Activated CD4-positive, alpha-beta T cell treated with anti-CD3 and anti-CD28 coated beads, Interleukin-2, amount 50 U/mL, for 48 hours (primary cell): ENCODE measurements at regions not wholly inside any gene's neighbourhood (a gene's known extent, or its start where the extent isn't known, plus 50 kb on each side); places are given as distances from the start of the nearest gene placed in this dataset.

Experiments used
- DNase-seq, 2 experiments: peaks; one replicate each; pipeline ENCODE4 v3.0.0-alpha.2; 2020

- no peak for DNase-seq
Observed at GRCh38 chr1:10914056-10914455, 98.4 kb upstream of the TARDBP start.

GRCh38 chr1:10915594-10915993 lies 96.9 kb upstream of the TARDBP start:
- DNase-seq = no peak

- DNase-seq = no peak
Observed at GRCh38 chr1:10916311-10916710, 96.1 kb upstream of the TARDBP start.

- DNase-seq = no peak
Observed at GRCh38 chr1:10916991-10917390, 95.5 kb upstream of the TARDBP start.

GRCh38 chr1:10917513-10918454 lies 94.7 kb upstream of the TARDBP start:
- DNase-seq = no peak

- no peak for DNase-seq
Observed at GRCh38 chr1:10918531-10918930, 93.9 kb upstream of the TARDBP start.

GRCh38 chr1:10920063-10920626 lies 92.3 kb upstream of the TARDBP start:
- DNase-seq = no peak

- DNase-seq = peak; percentile 55 to 64
Observed at GRCh38 chr1:10922315-10923060, 90.0 kb upstream of the TARDBP start.

- no peak for DNase-seq
Observed at GRCh38 chr1:10924030-10924429, 88.4 kb upstream of the TARDBP start.

- no peak for DNase-seq
Observed at GRCh38 chr1:10928654-10929053, 83.8 kb upstream of the TARDBP start.

GRCh38 chr1:10932088-10932487 lies 80.4 kb upstream of the TARDBP start:
- peak; percentile 16 to 51 for DNase-seq

GRCh38 chr1:10934150-10934818 lies 78.2 kb upstream of the TARDBP start:
- no peak for DNase-seq

- no peak for DNase-seq
Observed at GRCh38 chr1:10935246-10935645, 77.2 kb upstream of the TARDBP start.

- no peak for DNase-seq
Observed at GRCh38 chr1:10935724-10936123, 76.7 kb upstream of the TARDBP start.

GRCh38 chr1:10936998-10937901 lies 75.2 kb upstream of the TARDBP start:
- DNase-seq = no peak

GRCh38 chr1:10938741-10939417 lies 73.6 kb upstream of the TARDBP start:
- no peak for DNase-seq

- DNase-seq = peak; percentile 72 to 75
Observed at GRCh38 chr1:10939654-10940450, 72.6 kb upstream of the TARDBP start.

GRCh38 chr1:10940451-10940804 lies 72.0 kb upstream of the TARDBP start:
- DNase-seq = no peak

- no peak for DNase-seq
Observed at GRCh38 chr1:10940838-10941237, 71.6 kb upstream of the TARDBP start.

- DNase-seq = peak; percentile 76 to 80
Observed at GRCh38 chr1:10941891-10942541, 70.4 kb upstream of the TARDBP start.
